ENCODE measurements at regions not wholly inside any gene's neighbourhood (a gene's known extent, or its start where the extent isn't known, plus 50 kb on each side); places are given as distances from the start of the nearest gene placed in this dataset.

GRCh38 chr12:94813314-94813713 is 163.0 kb upstream of the TMCC3 start:
- DNase-seq = no peak

DNA sequence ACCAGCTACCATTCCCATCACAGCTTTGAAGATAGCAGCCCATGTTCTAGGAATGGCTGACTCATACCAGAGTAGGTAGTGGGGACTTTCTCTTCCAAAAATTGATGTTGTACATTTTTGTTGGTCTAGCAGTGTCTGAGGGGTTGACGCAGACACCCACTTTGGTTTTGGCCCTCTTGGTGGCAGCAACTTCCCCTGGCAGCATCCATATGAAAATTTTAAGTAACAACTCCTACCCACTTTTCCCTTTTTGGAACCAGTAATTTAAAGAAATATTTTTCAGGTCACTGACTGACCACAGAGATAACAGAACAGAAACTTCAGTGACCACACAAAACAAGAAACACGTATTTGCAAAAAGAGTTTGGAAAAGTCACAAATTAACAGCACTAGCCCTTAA is 162.0 kb upstream of the TMCC3 start:
- no peak for DNase-seq

GRCh38 chr12:94811611-94812010 is 161.3 kb upstream of the TMCC3 start:
- no peak for DNase-seq

DNA sequence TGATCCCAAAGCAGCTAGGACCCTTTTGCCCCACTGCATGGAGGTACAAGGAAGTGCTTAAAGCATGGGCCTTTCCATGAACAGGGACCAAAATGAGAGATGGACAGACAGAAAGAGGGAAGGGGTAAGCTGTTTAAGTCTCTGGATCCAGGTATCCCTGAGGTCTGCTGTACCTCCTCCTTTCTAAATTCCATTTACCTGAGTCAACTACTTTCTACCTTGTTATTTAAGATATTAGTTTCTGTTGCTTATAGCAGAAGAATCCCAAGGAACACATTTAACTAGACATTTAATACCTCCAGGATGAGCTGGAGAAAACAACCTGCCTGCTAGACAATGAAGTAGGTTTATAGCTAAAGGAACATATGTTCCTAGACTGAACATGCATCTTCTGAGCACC is 157.6 kb upstream of the TMCC3 start:
- no peak for DNase-seq

DNA sequence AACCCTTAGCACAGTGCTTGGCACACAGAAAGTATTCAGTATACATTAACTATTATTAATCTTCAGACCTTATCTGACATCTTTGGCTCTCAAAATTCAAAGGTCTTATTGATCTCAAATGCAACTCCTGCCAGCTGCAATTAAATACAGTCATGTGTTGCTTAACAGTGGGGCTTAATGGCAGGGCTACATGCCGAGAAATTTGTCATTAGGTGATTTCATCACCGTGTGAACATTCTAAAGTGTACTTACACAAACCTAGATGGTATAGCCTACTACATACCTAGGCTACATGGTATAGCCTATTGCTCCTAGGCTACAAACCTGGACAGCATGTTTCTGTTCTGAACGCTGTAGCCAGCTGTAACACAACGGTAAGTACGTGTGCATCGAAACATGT is 156.3 kb upstream of the TMCC3 start:
- DNase-seq = no peak

- DNase-seq = no peak
Observed at GRCh38 chr12:94805749-94806529, 155.6 kb upstream of the TMCC3 start.

- no peak for DNase-seq
Observed at GRCh38 chr12:94803939-94804338, 153.6 kb upstream of the TMCC3 start.

GRCh38 chr12:94802796-94803195 is 152.4 kb upstream of the TMCC3 start:
- DNase-seq = no peak

GRCh38 chr12:94801745-94802144 is 151.4 kb upstream of the TMCC3 start:
- DNase-seq = no peak

GRCh38 chr12:94799136-94799535 is 148.8 kb upstream of the TMCC3 start:
- DNase-seq = no peak

DNA sequence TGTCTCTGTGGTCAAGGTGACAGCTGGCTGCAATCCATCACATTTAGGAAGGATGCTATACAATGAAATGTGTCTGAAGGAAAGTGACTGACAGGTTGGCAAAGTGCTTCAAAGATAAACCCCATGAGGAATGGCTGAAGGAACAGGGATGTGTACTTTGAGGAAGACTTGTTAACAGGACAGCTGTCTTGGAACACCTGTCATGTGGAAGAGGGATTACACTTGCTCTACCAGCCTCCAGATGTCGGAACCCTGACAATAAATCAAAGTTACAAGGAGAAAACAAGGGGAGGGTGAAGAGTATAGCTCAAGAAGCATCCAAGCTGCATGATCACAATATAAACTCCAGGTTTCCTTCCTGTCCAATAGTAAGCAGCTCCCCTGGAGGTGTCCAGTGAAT is 147.8 kb upstream of the TMCC3 start:
- DNase-seq = no peak

DNA sequence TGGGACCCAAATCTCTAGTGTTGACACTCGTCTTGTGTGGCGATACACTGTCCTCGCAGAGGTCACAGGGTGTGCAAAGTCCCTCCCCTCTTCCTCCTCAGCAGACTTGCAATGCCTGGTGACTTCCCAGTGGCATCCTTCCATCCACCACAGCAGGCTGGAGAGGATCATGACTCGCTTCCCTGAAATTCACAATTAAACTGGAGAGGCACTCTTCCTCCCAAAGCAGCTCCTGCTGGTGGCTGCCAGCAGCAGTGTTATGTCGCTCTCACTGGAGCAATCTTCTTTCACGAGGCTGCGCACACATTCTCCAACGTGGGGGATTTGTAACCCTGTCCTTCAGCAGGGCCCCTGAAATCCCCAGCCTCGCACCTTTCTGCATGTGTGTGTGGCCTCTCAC is 145.2 kb upstream of the TMCC3 start:
- DNase-seq = no peak

GRCh38 chr12:94795044-94795443 is 144.7 kb upstream of the TMCC3 start:
- DNase-seq = no peak

DNA sequence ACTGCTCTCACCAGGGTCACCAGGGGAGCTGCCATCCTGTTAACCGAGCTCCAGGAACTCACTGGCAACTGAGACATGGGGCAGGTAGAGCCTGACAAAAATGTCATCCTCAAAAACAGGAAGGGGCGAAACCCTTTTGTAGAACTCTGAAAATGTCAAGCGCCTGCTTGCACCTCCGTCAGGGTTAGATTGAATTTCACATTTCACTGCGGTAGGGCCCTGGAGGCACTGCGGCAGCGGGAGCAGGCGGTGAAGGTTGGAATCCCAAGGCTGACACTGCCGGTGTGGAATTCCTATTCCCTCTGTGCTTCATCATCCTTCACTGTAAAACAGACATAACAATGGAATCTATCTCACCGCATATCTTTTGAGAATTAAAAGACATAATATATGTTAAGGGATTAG is 142.8 kb upstream of the TMCC3 start:
- DNase-seq = no peak

DNA sequence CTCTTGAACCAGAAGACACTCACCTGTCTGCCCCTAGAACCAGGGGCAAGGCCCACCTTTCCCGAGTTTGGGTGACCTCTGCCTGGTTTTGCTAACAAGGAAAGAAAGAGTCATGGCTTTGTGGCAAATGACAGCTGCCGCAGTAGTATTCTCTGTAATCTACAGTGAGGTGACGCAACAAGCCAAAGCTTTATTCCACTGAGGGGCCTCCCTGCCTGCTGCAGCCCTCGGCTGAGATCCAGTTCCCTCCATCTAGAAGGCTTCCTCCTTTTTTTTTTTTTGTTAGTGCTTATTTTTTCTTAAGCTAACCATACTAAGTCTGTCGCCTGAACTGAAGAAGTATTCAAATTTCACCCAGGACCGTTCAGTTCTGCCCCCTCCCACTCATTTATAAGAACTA is 142.3 kb upstream of the TMCC3 start:
- no peak for DNase-seq

GRCh38 chr12:94791933-94792332 is 141.6 kb upstream of the TMCC3 start:
- no peak for DNase-seq

- DNase-seq = no peak
Observed at GRCh38 chr12:94790825-94791224, 140.5 kb upstream of the TMCC3 start.

DNA sequence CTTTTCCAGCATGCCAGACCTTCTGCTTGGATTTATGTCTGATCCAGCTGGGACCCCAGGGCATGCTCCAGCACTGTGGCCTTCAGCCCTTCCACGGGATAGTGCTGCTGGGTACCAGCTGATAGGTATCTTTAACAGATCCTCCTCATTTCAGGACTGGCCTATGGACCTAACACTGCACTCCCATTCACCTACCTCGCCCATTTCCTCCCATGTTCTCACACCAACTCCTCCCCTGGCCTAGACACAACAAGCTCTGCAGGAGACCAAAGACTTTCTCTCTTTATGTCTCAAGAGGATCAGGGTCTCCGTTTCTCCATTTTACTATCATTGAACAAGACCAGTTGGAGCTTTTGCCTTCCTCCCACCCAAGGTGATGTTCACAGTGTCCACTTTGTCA is 140.0 kb upstream of the TMCC3 start:
- DNase-seq = no peak

DNA sequence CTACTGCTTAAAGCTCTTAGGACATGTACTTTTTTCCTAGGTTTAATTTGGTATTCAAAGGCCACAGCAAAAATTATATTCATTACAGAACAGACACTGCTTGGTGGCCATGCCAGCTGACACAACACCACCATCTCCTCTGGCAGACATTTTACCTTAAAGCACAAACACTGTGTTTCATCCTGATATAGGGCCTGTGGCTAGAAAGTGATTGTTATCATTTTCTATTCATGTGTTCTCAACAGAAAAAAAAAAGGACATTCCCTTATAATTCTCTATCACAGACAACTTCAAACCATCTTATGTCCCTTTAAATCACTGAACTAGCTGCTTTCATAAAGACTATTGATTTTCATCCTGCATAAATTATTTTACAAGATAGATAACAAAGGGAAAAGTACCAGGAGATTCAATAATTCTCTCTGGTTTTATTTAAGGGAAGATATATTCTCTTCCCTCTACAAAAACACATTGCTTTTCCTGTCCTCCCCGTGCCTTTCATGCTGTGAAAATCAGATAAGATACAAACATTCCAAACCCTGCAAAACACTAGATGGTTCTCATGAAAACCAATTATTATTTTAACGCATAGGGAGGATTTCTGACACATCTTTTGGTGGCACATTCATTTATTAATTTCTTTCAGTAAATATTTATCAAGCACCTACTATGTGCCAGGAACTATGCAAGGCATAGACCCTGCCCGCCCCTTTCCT is 139.3 kb upstream of the TMCC3 start:
- no peak for DNase-seq

GRCh38 chr12:94788298-94788697 is 137.9 kb upstream of the TMCC3 start:
- no peak for DNase-seq

GRCh38 chr12:94786906-94787305 is 136.5 kb upstream of the TMCC3 start:
- no peak for DNase-seq

GRCh38 chr12:94783862-94784261 is 133.5 kb upstream of the TMCC3 start:
- no peak for DNase-seq

- no peak for DNase-seq
Observed at GRCh38 chr12:94783343-94783742, 133.0 kb upstream of the TMCC3 start.

- DNase-seq = no peak
Observed at GRCh38 chr12:94781835-94782234, 131.5 kb upstream of the TMCC3 start.

GRCh38 chr12:94779485-94779884 is 129.1 kb upstream of the TMCC3 start:
- no peak for DNase-seq
